ENCODE measurements at regions not wholly inside any gene's neighbourhood (a gene's known extent, or its start where the extent isn't known, plus 50 kb on each side); places are given as distances from the start of the nearest gene placed in this dataset.

DNA sequence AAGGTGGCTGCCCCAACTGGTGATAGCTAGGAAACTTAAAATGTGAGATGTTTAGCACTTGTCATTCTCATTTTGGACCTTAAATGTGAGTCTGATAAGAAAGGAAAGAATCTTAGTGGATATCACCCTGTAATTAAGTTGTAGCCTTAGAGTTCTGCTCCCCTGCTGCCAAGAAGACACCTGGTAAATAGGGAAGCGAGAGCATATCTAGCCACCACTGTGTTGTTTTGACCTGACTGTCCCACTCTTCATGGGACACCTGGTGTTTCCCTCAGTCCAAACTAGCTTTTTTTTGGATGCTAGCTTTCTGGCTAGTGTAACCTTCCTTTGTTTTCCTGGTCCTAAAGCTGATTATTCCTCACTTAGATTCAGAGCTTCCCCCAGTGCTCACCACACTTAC lies 357.6 kb downstream of the RAD51AP2 start:
- no peaks in the 10 kb centered on the region for H4K20me1 ChIP-seq (ENCODE audit: insufficient read depth)
- no peak for DNase-seq (ENCODE audit: low read depth, low spot score)
- no peak overlapping the region for H2AFZ ChIP-seq (ENCODE audit: low read depth, low read length, poor library complexity, severe bottlenecking)
- H3K36me3 ChIP-seq (ENCODE audit: control insufficient read depth in 1 of 2, insufficient read depth in 2 of 2, low read length in 2 of 2): no peaks in the 10 kb centered on the region
- no peak for TF ChIP-seq POLR2A (IDR thresholded peaks at IDR 0.05; ENCODE audit: borderline replicate concordance, extremely low read depth, insufficient read depth, insufficient read length)
- intact Hi-C loops (cut with micrococcal nuclease): no loop called here
- no peak overlapping the region for H3K9ac ChIP-seq (ENCODE audit: low read length)
- H3K9me2 ChIP-seq (ENCODE audit: insufficient read depth): no peaks in the 10 kb centered on the region
- no peak overlapping the region for H3K4me3 ChIP-seq (replicated peaks in 1 of 2; ENCODE audit: low read depth in 1 of 2, low read length in 2 of 2)
- H3K4me2 ChIP-seq (ENCODE audit: low read length): no peak overlapping the region
- no peaks in the 10 kb centered on the region for H3K79me2 ChIP-seq (ENCODE audit: insufficient read depth, low read length)
- ATAC-seq: no peak
- POLR2A ChIA-PET: no interaction called here
- H3K27ac ChIP-seq (ENCODE audit: low read depth, low read length): no peak overlapping the region
- no peaks in the 10 kb centered on the region for H3K4me1 ChIP-seq (ENCODE audit: control insufficient read depth in 1 of 2, insufficient read depth in 2 of 2, low read length in 2 of 2)
- CTCF ChIA-PET: no interaction called here
- peaks cover 48% of the 10 kb centered on the region for H3K27me3 ChIP-seq (ENCODE audit: insufficient read depth, low read length)
- BruUV-seq (replicated peaks): no TSS peak
- RAD21 ChIA-PET (ENCODE audit: low non-redundant PET in 1 of 2, low total read pairs in 2 of 2, uncharacterized antibody in 2 of 2, unreplicated experiment in 2 of 2): no interaction called here
- no peaks in the 10 kb centered on the region for H3K9me3 ChIP-seq (ENCODE audit: control insufficient read depth in 1 of 2, insufficient read depth in 1 of 2, low read depth in 1 of 2, low read length in 2 of 2)

DNA sequence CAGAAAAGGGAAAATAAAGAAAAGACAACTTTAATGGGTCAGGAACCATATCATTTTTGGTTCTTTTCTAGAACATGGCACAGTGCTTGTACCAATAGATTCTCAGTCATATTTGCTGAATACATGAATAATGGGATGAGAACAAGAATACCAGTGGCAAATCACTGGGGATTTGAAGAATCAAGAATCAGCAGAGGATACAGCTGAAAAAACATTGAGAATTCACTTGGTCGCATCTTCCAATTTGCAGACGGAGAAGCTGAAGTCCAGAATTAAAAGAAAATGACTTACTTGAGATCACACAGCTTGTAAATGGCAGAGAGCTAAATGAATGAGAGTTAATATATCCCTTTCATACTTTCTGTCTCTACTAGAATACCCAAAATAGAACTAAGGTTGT lies 362.2 kb downstream of the RAD51AP2 start:
- H3K9me2 ChIP-seq (ENCODE audit: insufficient read depth): no peaks in the 10 kb centered on the region
- H3K4me3 ChIP-seq (replicated peaks in 1 of 2; ENCODE audit: low read depth in 1 of 2, low read length in 2 of 2): no peak overlapping the region
- peaks cover 28% of the 10 kb centered on the region for H3K27me3 ChIP-seq (ENCODE audit: insufficient read depth, low read length)
- intact Hi-C loops (cut with micrococcal nuclease): no loop called here
- H3K27ac ChIP-seq (ENCODE audit: low read depth, low read length): no peak overlapping the region
- H2AFZ ChIP-seq (ENCODE audit: low read depth, low read length, poor library complexity, severe bottlenecking): no peak overlapping the region
- no peaks in the 10 kb centered on the region for H4K20me1 ChIP-seq (ENCODE audit: insufficient read depth)
- no peaks in the 10 kb centered on the region for H3K9me3 ChIP-seq (ENCODE audit: control insufficient read depth in 1 of 2, insufficient read depth in 1 of 2, low read depth in 1 of 2, low read length in 2 of 2)
- H3K79me2 ChIP-seq (ENCODE audit: insufficient read depth, low read length): no peaks in the 10 kb centered on the region
- no peak for ATAC-seq
- ChIA-PET RAD21 (ENCODE audit: low non-redundant PET in 1 of 2, low total read pairs in 2 of 2, uncharacterized antibody in 2 of 2, unreplicated experiment in 2 of 2) (no interaction called here), CTCF (no interaction called here), POLR2A (no interaction called here)
- no peaks in the 10 kb centered on the region for H3K36me3 ChIP-seq (ENCODE audit: control insufficient read depth in 1 of 2, insufficient read depth in 2 of 2, low read length in 2 of 2)
- H3K4me2 ChIP-seq (ENCODE audit: low read length): no peak overlapping the region
- H3K9ac ChIP-seq (ENCODE audit: low read length): no peak overlapping the region
- BruUV-seq (replicated peaks): no TSS peak
- H3K4me1 ChIP-seq (ENCODE audit: control insufficient read depth in 1 of 2, insufficient read depth in 2 of 2, low read length in 2 of 2): no peaks in the 10 kb centered on the region
- no peak for DNase-seq (ENCODE audit: low read depth, low spot score)
- TF ChIP-seq REST (IDR thresholded peaks at IDR 0.05; ENCODE audit: low read depth) (no peak), POLR2AphosphoS5 (IDR thresholded peaks at IDR 0.05; ENCODE audit: low read depth, low read length) (no peak), FOSL1 (IDR thresholded peaks at IDR 0.05; ENCODE audit: low read depth) (no peak), JUND (IDR thresholded peaks at IDR 0.05) (no peak), POLR2A (IDR thresholded peaks at IDR 0.05; ENCODE audit: borderline replicate concordance, extremely low read depth, insufficient read depth, insufficient read length) (no peak), SRF (IDR thresholded peaks at IDR 0.05; ENCODE audit: low read depth) (no peak), CBX3 (IDR thresholded peaks at IDR 0.05; ENCODE audit: low read depth) (no peak), EZH2 (IDR thresholded peaks at IDR 0.05) (no peak), ZBTB33 (IDR thresholded peaks at IDR 0.05; ENCODE audit: extremely low read depth, insufficient replicate concordance, low read length) (no peak), CEBPB (IDR thresholded peaks at IDR 0.05; ENCODE audit: low read depth) (no peak), ZFX (IDR thresholded peaks at IDR 0.05) (no peak), TCF7L2 (IDR thresholded peaks at IDR 0.05; ENCODE audit: borderline replicate concordance, extremely low read depth, insufficient read depth, insufficient read length) (no peak), YY1 (IDR thresholded peaks at IDR 0.05; ENCODE audit: extremely low read depth, insufficient replicate concordance, low read depth, low read length) (no peak), ATF3 (IDR thresholded peaks at IDR 0.05) (no peak), ELF1 (IDR thresholded peaks at IDR 0.05; ENCODE audit: borderline replicate concordance, low read depth) (no peak), ZNF274 (IDR thresholded peaks at IDR 0.05; ENCODE audit: low read depth, low read length) (no peak)
- TF ChIP-seq, protein P1, sequence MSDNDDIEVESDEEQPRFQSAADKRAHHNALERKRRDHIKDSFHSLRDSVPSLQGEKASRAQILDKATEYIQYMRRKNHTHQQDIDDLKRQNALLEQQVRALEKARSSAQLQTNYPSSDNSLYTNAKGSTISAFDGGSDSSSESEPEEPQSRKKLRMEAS (IDR thresholded peaks at IDR 0.05): no peak

Measured in HCT116 (cell line).